H9 (cell line): ENCODE measurements at regions not wholly inside any gene's neighbourhood (a gene's known extent, or its start where the extent isn't known, plus 50 kb on each side); places are given as distances from the start of the nearest gene placed in this dataset.

ENCODE experiments used
- DNase-seq: peaks from one replicate; pipeline ENCODE4 v3.0.0-alpha.2; 2017
- H2AFZ ChIP-seq: one replicate; pipeline ENCODE4 v1.6.1; 2013; ENCODE audit warnings: mild to moderate bottlenecking, low read length, control low read depth, moderate library complexity
- H2AK5ac ChIP-seq: 2 replicates; pipeline ENCODE4 v1.6.1; 2013; ENCODE audit warnings: low read length, control low read depth, mixed read lengths; ENCODE audit not compliant: insufficient read length
- H2BK120ac ChIP-seq: one replicate; pipeline ENCODE4 v1.6.1; 2013; ENCODE audit warnings: low read depth, mild to moderate bottlenecking, low read length, control low read depth, inconsistent platforms; ENCODE audit not compliant: poor library complexity, severe bottlenecking
- H2BK12ac ChIP-seq: 2 replicates; pipeline ENCODE4 v1.6.1; 2013; ENCODE audit warnings: low read length, control low read depth, mixed read lengths, low read depth; ENCODE audit not compliant: insufficient read length
- H2BK15ac ChIP-seq: 2 replicates; pipeline ENCODE4 v1.6.1; 2013; ENCODE audit warnings: low read depth, low read length, control low read depth
- H2BK20ac ChIP-seq: one replicate; pipeline ENCODE4 v1.6.1; 2013; ENCODE audit warnings: low read depth, mild to moderate bottlenecking, low read length, control low read depth, inconsistent platforms; ENCODE audit not compliant: poor library complexity, severe bottlenecking
- H2BK5ac ChIP-seq: 2 replicates; pipeline ENCODE4 v1.6.1; 2013; ENCODE audit warnings: low read length, control low read depth, mixed read lengths; ENCODE audit not compliant: insufficient read length
- H3K14ac ChIP-seq: 2 replicates; pipeline ENCODE4 v1.6.1; 2013; ENCODE audit warnings: low read length, control low read depth; ENCODE audit not compliant: insufficient read depth
- H3K18ac ChIP-seq: 2 replicates; pipeline ENCODE4 v1.6.1; 2013; ENCODE audit warnings: low read depth, mild to moderate bottlenecking, mixed read lengths, low read length, control low read depth; ENCODE audit not compliant: insufficient read length
- H3K23ac ChIP-seq: 2 replicates; pipeline ENCODE4 v1.6.1; 2013; ENCODE audit warnings: low read length, control low read depth, mixed read lengths, low read depth; ENCODE audit not compliant: insufficient read length
- H3K23me2 ChIP-seq: 2 replicates; pipeline ENCODE4 v1.6.1; 2013; ENCODE audit warnings: low read depth, mild to moderate bottlenecking, mixed read lengths, low read length, control low read depth; ENCODE audit not compliant: insufficient read length, poor library complexity, severe bottlenecking
- H3K27ac ChIP-seq: 2 replicates; pipeline ENCODE4 v1.5.1; 2013; ENCODE audit warnings: low read length, control low read depth, mixed read lengths, low read depth; ENCODE audit not compliant: insufficient read length
- H3K27me3 ChIP-seq: 2 replicates; pipeline ENCODE4 v1.6.1; 2013; ENCODE audit warnings: low read length, control low read depth, inconsistent platforms; ENCODE audit not compliant: insufficient read depth
- H3K4ac ChIP-seq: 2 replicates; pipeline ENCODE4 v1.6.1; 2013; ENCODE audit warnings: low read depth, mild to moderate bottlenecking, control low read depth, inconsistent platforms, low read length, moderate library complexity
- H3K4me1 ChIP-seq: 2 replicates; pipeline ENCODE4 v1.6.1; 2013; ENCODE audit warnings: low read length, control low read depth, inconsistent platforms; ENCODE audit not compliant: insufficient read depth
- H3K4me2 ChIP-seq: 2 replicates; pipeline ENCODE4 v1.6.1; 2013; ENCODE audit warnings: low read length, control low read depth, mixed read lengths; ENCODE audit not compliant: insufficient read length, insufficient read depth
- H3K56ac ChIP-seq: 2 replicates; pipeline ENCODE4 v1.6.1; 2013; ENCODE audit warnings: low read depth, mild to moderate bottlenecking, mixed read lengths, low read length, control low read depth; ENCODE audit not compliant: insufficient read length
- H3K79me1 ChIP-seq: 2 replicates; pipeline ENCODE4 v1.6.1; 2013; ENCODE audit warnings: low read depth, mild to moderate bottlenecking, moderate library complexity, low read length, control low read depth, inconsistent platforms; ENCODE audit not compliant: insufficient read depth, poor library complexity, severe bottlenecking
- H3K79me2 ChIP-seq: 2 replicates; pipeline ENCODE4 v1.6.1; 2013; ENCODE audit warnings: low read length, control low read depth, inconsistent platforms; ENCODE audit not compliant: insufficient read depth
- H3K9ac ChIP-seq: 2 replicates; pipeline ENCODE4 v1.6.1; 2013; ENCODE audit warnings: low read length, control low read depth, mixed read lengths; ENCODE audit not compliant: insufficient read length; ENCODE audit errors: extremely low read depth
- H3K9me3 ChIP-seq: one replicate; pipeline ENCODE4 v1.6.1; 2013; ENCODE audit warnings: low read depth, low read length, inconsistent platforms; ENCODE audit not compliant: control insufficient read depth
- H3T11ph ChIP-seq: one replicate; pipeline ENCODE4 v1.6.1; 2013; ENCODE audit warnings: mild to moderate bottlenecking, low read length, control low read depth, inconsistent platforms
- H4K20me1 ChIP-seq: one replicate; pipeline ENCODE4 v1.6.1; 2013; ENCODE audit not compliant: control insufficient read depth, insufficient read length, insufficient read depth
- H4K5ac ChIP-seq: 2 replicates; pipeline ENCODE4 v1.6.1; 2013; ENCODE audit warnings: low read depth, mild to moderate bottlenecking, mixed read lengths, low read length, control low read depth; ENCODE audit not compliant: insufficient read length
- H4K8ac ChIP-seq: replicated peaks from 2 replicates; pipeline ENCODE4 v1.6.1; 2013; ENCODE audit warnings: low read length, control low read depth, mixed read lengths, low read depth; ENCODE audit not compliant: insufficient read length
- H4K91ac ChIP-seq: 2 replicates; pipeline ENCODE4 v1.6.1; 2013; ENCODE audit warnings: low read depth, mild to moderate bottlenecking, moderate library complexity, mixed read lengths, low read length, control low read depth; ENCODE audit not compliant: insufficient read length
- H3K27ac Mint-ChIP-seq, 3 experiments: 2 replicates in 2 of 3; 3 replicates in 1 of 3; pipeline ENCODE4 v1.8.0; 2020 to 2021; ENCODE audit warnings: mixed read lengths in 3 of 3, mild to moderate bottlenecking in 1 of 3, moderate library complexity in 1 of 3
- H3K27me3 Mint-ChIP-seq: 2 replicates; pipeline ENCODE4 v1.8.0; 2021; ENCODE audit warnings: low read depth, mild to moderate bottlenecking, moderate library complexity, mixed read lengths
- H3K36me3 Mint-ChIP-seq, 3 experiments: 2 replicates in 2 of 3; 3 replicates in 1 of 3; pipeline ENCODE4 v1.8.0; 2020 to 2021; ENCODE audit warnings: low read depth in 3 of 3, mixed read lengths in 3 of 3; ENCODE audit not compliant: insufficient read depth in 1 of 3
- H3K4me1 Mint-ChIP-seq, 2 experiments: 2 replicates each; pipeline ENCODE4 v1.8.0; 2020; ENCODE audit warnings: mixed read lengths in 2 of 2
- H3K4me3 Mint-ChIP-seq, 2 experiments: 2 replicates in 1 of 2; 3 replicates in 1 of 2; pipeline ENCODE4 v1.8.0; 2020 to 2021; ENCODE audit warnings: mild to moderate bottlenecking in 2 of 2, mixed read lengths in 2 of 2, moderate library complexity in 1 of 2
- H3K9me3 Mint-ChIP-seq, 2 experiments: 2 replicates in 1 of 2; 3 replicates in 1 of 2; pipeline ENCODE4 v1.8.0; 2020; ENCODE audit warnings: mild to moderate bottlenecking in 2 of 2, mixed read lengths in 2 of 2, moderate library complexity in 1 of 2
- CTCF ChIP-seq: fragments of 200-600 bp; sonication (generic); conservative IDR thresholded peaks from 3 replicates; pipeline ENCODE4 v1.8.0; 2021; ENCODE audit warnings: antibody characterized with exemption, mild to moderate bottlenecking

- Mint-ChIP-seq H3K27me3 (no peaks in the 10 kb centered on the region; the same call in none of the 2 replicates), H3K4me3 (no peak overlapping the region), H3K4me1 (no peaks in the 10 kb centered on the region), H3K36me3 (peaks cover 0 to 2% (median 0%) of the 10 kb centered on the region in 3 experiments; a peak in 3 of 7 replicates), H3K27ac (no peak overlapping the region), H3K9me3 (peaks cover 50 to 51% of the 10 kb centered on the region in 2 experiments)
- H4K5ac ChIP-seq, result no peak overlapping the region
- H3K79me2 ChIP-seq, result no peaks in the 10 kb centered on the region
- no peak overlapping the region for H3K18ac ChIP-seq
- H3K79me1 ChIP-seq, result no peaks in the 10 kb centered on the region
- H4K91ac ChIP-seq, result no peak overlapping the region
- no peak overlapping the region for H4K8ac ChIP-seq
- no peaks in the 10 kb centered on the region for H3K27me3 ChIP-seq
- no peak for DNase-seq
- no peak overlapping the region for H3T11ph ChIP-seq
- peaks cover 14% of the 10 kb centered on the region for H3K9me3 ChIP-seq
- no peak overlapping the region for H2BK5ac ChIP-seq
- H2BK12ac ChIP-seq, result no peak overlapping the region
- no peak overlapping the region for H2BK15ac ChIP-seq
- no peak for TF ChIP-seq CTCF
- H3K23me2 ChIP-seq, result no peaks in the 10 kb centered on the region
- H2BK20ac ChIP-seq, result no peak overlapping the region
- H3K9ac ChIP-seq, result no peak overlapping the region
- H3K14ac ChIP-seq, result no peak overlapping the region
- no peak overlapping the region for H2BK120ac ChIP-seq
- no peak overlapping the region for H2AFZ ChIP-seq
- no peaks in the 10 kb centered on the region for H3K4me1 ChIP-seq
- H3K23ac ChIP-seq, result no peak overlapping the region
- H3K4me2 ChIP-seq, result no peak overlapping the region
- no peak overlapping the region for H3K4ac ChIP-seq
- H4K20me1 ChIP-seq, result no peaks in the 10 kb centered on the region
- no peak overlapping the region for H3K56ac ChIP-seq
- no peak overlapping the region for H3K27ac ChIP-seq
- no peak overlapping the region for H2AK5ac ChIP-seq
Observed at GRCh38 chrX:44733931-44734330, 109.9 kb upstream of the DUSP21 start.
